ENCODE measurements at regions not wholly inside any gene's neighbourhood (a gene's known extent, or its start where the extent isn't known, plus 50 kb on each side); places are given as distances from the start of the nearest gene placed in this dataset.
"Not testable (repeated sequence)": the region's sequence is repeated elsewhere in the genome, so short reads cannot be mapped to it uniquely, and the experiment has no call there.

GRCh38 chr7:29619111-29619510, 55.5 kb downstream of the PRR15 start:
- DNase-seq (ENCODE audit: low read depth in 2 of 2, low spot score in 1 of 2) = no peak

GRCh38 chr7:29619848-29620555, 56.4 kb downstream of the PRR15 start:
- DNase-seq (ENCODE audit: low read depth in 2 of 2, low spot score in 1 of 2) = no peak

- no peak for DNase-seq (ENCODE audit: low read depth in 2 of 2, low spot score in 1 of 2)
Measured at GRCh38 chr7:29620556-29620930, 56.9 kb downstream of the PRR15 start.

- DNase-seq (ENCODE audit: low read depth in 2 of 2, low spot score in 1 of 2) = no peak
Measured at GRCh38 chr7:29622335-29623265, 59.0 kb downstream of the PRR15 start.

- no peak for DNase-seq (ENCODE audit: low read depth in 2 of 2, low spot score in 1 of 2)
Measured at GRCh38 chr7:29623973-29624372, 60.3 kb downstream of the PRR15 start.

GRCh38 chr7:29626730-29627129, 63.1 kb downstream of the PRR15 start:
- DNase-seq (ENCODE audit: low read depth in 2 of 2, low spot score in 1 of 2) = no peak

- DNase-seq (ENCODE audit: low read depth in 2 of 2, low spot score in 1 of 2) = no peak
Measured at GRCh38 chr7:29627631-29628030, 64.0 kb downstream of the PRR15 start.

GRCh38 chr7:29629507-29629906, 65.9 kb downstream of the PRR15 start:
- no peak for DNase-seq (ENCODE audit: low read depth in 2 of 2, low spot score in 1 of 2)

GRCh38 chr7:29635067-29636008, 71.7 kb downstream of the PRR15 start:
- DNase-seq (ENCODE audit: low read depth in 2 of 2, low spot score in 1 of 2) = not testable (repeated sequence)

- no peak for DNase-seq (ENCODE audit: low read depth in 2 of 2, low spot score in 1 of 2)
Measured at GRCh38 chr7:29636009-29636351, 72.3 kb downstream of the PRR15 start.

GRCh38 chr7:29637374-29637773, 73.7 kb downstream of the PRR15 start:
- DNase-seq (ENCODE audit: low read depth in 2 of 2, low spot score in 1 of 2) = no peak

GRCh38 chr7:29638841-29639240, 75.2 kb downstream of the PRR15 start:
- not testable (repeated sequence) for DNase-seq (ENCODE audit: low read depth in 2 of 2, low spot score in 1 of 2)

- no peak for DNase-seq (ENCODE audit: low read depth in 2 of 2, low spot score in 1 of 2)
Measured at GRCh38 chr7:29639386-29639785, 75.8 kb downstream of the PRR15 start.

- DNase-seq (ENCODE audit: low read depth in 2 of 2, low spot score in 1 of 2) = no peak
Measured at GRCh38 chr7:29639886-29640595, 76.4 kb downstream of the PRR15 start.

- DNase-seq (ENCODE audit: low read depth in 2 of 2, low spot score in 1 of 2) = no peak
Measured at GRCh38 chr7:29641651-29642050, 78.0 kb downstream of the PRR15 start.

GRCh38 chr7:29642494-29643155, 79.0 kb downstream of the PRR15 start:
- no peak for DNase-seq (ENCODE audit: low read depth in 2 of 2, low spot score in 1 of 2)

- not testable (repeated sequence) for DNase-seq (ENCODE audit: low read depth in 2 of 2, low spot score in 1 of 2)
Measured at GRCh38 chr7:29646116-29646515, 82.5 kb downstream of the PRR15 start.

GRCh38 chr7:29647020-29647654, 83.5 kb downstream of the PRR15 start:
- no peak for DNase-seq (ENCODE audit: low read depth in 2 of 2, low spot score in 1 of 2)

- DNase-seq (ENCODE audit: low read depth in 2 of 2, low spot score in 1 of 2) = not testable (repeated sequence)
Measured at GRCh38 chr7:29647691-29648210, 84.1 kb downstream of the PRR15 start.
